GOT3 (cell line): ENCODE measurements at regions not wholly inside any gene's neighbourhood (a gene's known extent, or its start where the extent isn't known, plus 50 kb on each side); places are given as distances from the start of the nearest gene placed in this dataset.

ENCODE experiments used
- DNase-seq: peaks from one replicate; lab custom pipeline; 2025; ENCODE audit warnings: mixed read lengths; lab: John Stamatoyannopoulos, UW

GRCh38 chr3:148297013-148297412 is 400.7 kb upstream of the AGTR1 start:
- DNase-seq = no peak

GRCh38 chr3:148307443-148307843 is 390.3 kb upstream of the AGTR1 start:
- no peak for DNase-seq

- DNase-seq = no peak
Observed at GRCh38 chr3:148309390-148310035, 388.2 kb upstream of the AGTR1 start.

GRCh38 chr3:148315756-148316155 is 381.9 kb upstream of the AGTR1 start:
- no peak for DNase-seq

- no peak for DNase-seq
Observed at GRCh38 chr3:148318240-148318639, 379.5 kb upstream of the AGTR1 start.

GRCh38 chr3:148319161-148319915 is 378.4 kb upstream of the AGTR1 start:
- DNase-seq = no peak

- DNase-seq = no peak
Observed at GRCh38 chr3:148319960-148320359, 377.7 kb upstream of the AGTR1 start.

- DNase-seq = no peak
Observed at GRCh38 chr3:148329481-148330235, 368.0 kb upstream of the AGTR1 start.

- DNase-seq = no peak
Observed at GRCh38 chr3:148330542-148330941, 367.2 kb upstream of the AGTR1 start.

- no peak for DNase-seq
Observed at GRCh38 chr3:148331081-148331846, 366.4 kb upstream of the AGTR1 start.

GRCh38 chr3:148332509-148332908 is 365.2 kb upstream of the AGTR1 start:
- DNase-seq = no peak

- DNase-seq = no peak
Observed at GRCh38 chr3:148333091-148333490, 364.6 kb upstream of the AGTR1 start.

- no peak for DNase-seq
Observed at GRCh38 chr3:148335612-148336011, 362.1 kb upstream of the AGTR1 start.

GRCh38 chr3:148343416-148343815 is 354.3 kb upstream of the AGTR1 start:
- no peak for DNase-seq

- DNase-seq = no peak
Observed at GRCh38 chr3:148344521-148344920, 353.2 kb upstream of the AGTR1 start.

GRCh38 chr3:148360051-148360450 is 337.7 kb upstream of the AGTR1 start:
- DNase-seq = no peak

GRCh38 chr3:148366743-148367410 is 330.8 kb upstream of the AGTR1 start:
- DNase-seq = no peak

- DNase-seq = no peak
Observed at GRCh38 chr3:148367756-148368155, 329.9 kb upstream of the AGTR1 start.

GRCh38 chr3:148369381-148369780 is 328.3 kb upstream of the AGTR1 start:
- DNase-seq = no peak

- no peak for DNase-seq
Observed at GRCh38 chr3:148372206-148372875, 325.4 kb upstream of the AGTR1 start.

GRCh38 chr3:148373961-148374360 is 323.7 kb upstream of the AGTR1 start:
- no peak for DNase-seq
